Nephron (organoid): ENCODE measurements at regions not wholly inside any gene's neighbourhood (a gene's known extent, or its start where the extent isn't known, plus 50 kb on each side); places are given as distances from the start of the nearest gene placed in this dataset.

Experiments
- H3K27ac Mint-ChIP-seq, 3 experiments: 2 replicates each; pipeline ENCODE4 v1.8.0; 2020; ENCODE audit warnings: mixed read lengths in 3 of 3, mild to moderate bottlenecking in 2 of 3, moderate library complexity in 1 of 3
- H3K27me3 Mint-ChIP-seq: 2 replicates; pipeline ENCODE4 v1.8.0; 2021; ENCODE audit warnings: low read depth, mild to moderate bottlenecking, moderate library complexity, mixed read lengths
- H3K36me3 Mint-ChIP-seq: 2 replicates; pipeline ENCODE4 v1.8.0; 2020; ENCODE audit warnings: low read depth, mixed read lengths
- H3K4me1 Mint-ChIP-seq: 2 replicates; pipeline ENCODE4 v1.8.0; 2020; ENCODE audit warnings: mixed read lengths
- H3K4me3 Mint-ChIP-seq, 3 experiments: 2 replicates each; pipeline ENCODE4 v1.8.0; 2020; ENCODE audit warnings: mild to moderate bottlenecking in 3 of 3, mixed read lengths in 3 of 3, moderate library complexity in 2 of 3
- H3K9me3 Mint-ChIP-seq: 2 replicates; pipeline ENCODE4 v1.8.0; 2020; ENCODE audit warnings: mixed read lengths
- CTCF ChIP-seq, 3 experiments: fragments of 200-600 bp; sonication (generic); IDR thresholded peaks; one replicate each; pipeline ENCODE4 v1.5.0; 2021; ENCODE audit warnings: antibody characterized with exemption in 3 of 3; ENCODE audit not compliant: unreplicated experiment in 3 of 3

GRCh38 chr6:126661646-126662045, 321.7 kb downstream of the CENPW start:
- TF ChIP-seq CTCF (IDR thresholded peaks at IDR 0.05; ENCODE audit: unreplicated experiment in 3 of 3): no peak
- Mint-ChIP-seq H3K27ac (no peak overlapping the region), H3K36me3 (no peaks in the 10 kb centered on the region), H3K9me3 (no peaks in the 10 kb centered on the region), H3K4me1 (peaks cover 20% of the 10 kb centered on the region), H3K27me3 (no peaks in the 10 kb centered on the region), H3K4me3 (no peak overlapping the region)

- no peaks in the 10 kb centered on the region for H3K27me3 Mint-ChIP-seq
- H3K4me1 Mint-ChIP-seq: peaks cover 20% of the 10 kb centered on the region
- no peaks in the 10 kb centered on the region for H3K9me3 Mint-ChIP-seq
- no peaks in the 10 kb centered on the region for H3K36me3 Mint-ChIP-seq
- H3K4me3 Mint-ChIP-seq: no peak overlapping the region
- peak overlapping the region in 2 of 3 experiments; percentile 39 to 70 for H3K27ac Mint-ChIP-seq
- no peak for TF ChIP-seq CTCF (IDR thresholded peaks at IDR 0.05; ENCODE audit: unreplicated experiment in 3 of 3)
These were observed 323.1 kb downstream of the CENPW start for GRCh38 chr6:126662966-126663365.

- Mint-ChIP-seq H3K36me3 (no peaks in the 10 kb centered on the region), H3K4me3 (no peak overlapping the region), H3K9me3 (no peaks in the 10 kb centered on the region), H3K27me3 (no peaks in the 10 kb centered on the region), H3K4me1 (peaks cover 20% of the 10 kb centered on the region), H3K27ac (peak overlapping the region in 2 of 3 experiments; percentile 49 to 70)
- TF ChIP-seq CTCF (IDR thresholded peaks at IDR 0.05; ENCODE audit: unreplicated experiment in 3 of 3): no peak
These were observed 324.4 kb downstream of the CENPW start for GRCh38 chr6:126664271-126664670.

- Mint-ChIP-seq H3K9me3 (peaks cover 2% of the 10 kb centered on the region), H3K27ac (peak overlapping the region in 1 of 3 experiments; percentile 0), H3K4me1 (peaks cover 20% of the 10 kb centered on the region), H3K4me3 (no peak overlapping the region), H3K27me3 (no peaks in the 10 kb centered on the region), H3K36me3 (no peaks in the 10 kb centered on the region)
- TF ChIP-seq CTCF (IDR thresholded peaks at IDR 0.05; ENCODE audit: unreplicated experiment in 3 of 3): no peak
These were observed 325.6 kb downstream of the CENPW start for GRCh38 chr6:126665551-126665950.

GRCh38 chr6:126667071-126667470, 327.2 kb downstream of the CENPW start:
- peaks cover 13% of the 10 kb centered on the region for H3K4me1 Mint-ChIP-seq
- H3K9me3 Mint-ChIP-seq: peaks cover 4% of the 10 kb centered on the region
- no peak overlapping the region for H3K4me3 Mint-ChIP-seq
- no peaks in the 10 kb centered on the region for H3K36me3 Mint-ChIP-seq
- no peak overlapping the region for H3K27ac Mint-ChIP-seq
- H3K27me3 Mint-ChIP-seq: no peaks in the 10 kb centered on the region
- no peak for TF ChIP-seq CTCF (IDR thresholded peaks at IDR 0.05; ENCODE audit: unreplicated experiment in 3 of 3)

- H3K27ac Mint-ChIP-seq: no peak overlapping the region
- no peak for TF ChIP-seq CTCF (IDR thresholded peaks at IDR 0.05; ENCODE audit: unreplicated experiment in 3 of 3)
- peaks cover 2% of the 10 kb centered on the region for H3K36me3 Mint-ChIP-seq
- no peaks in the 10 kb centered on the region for H3K27me3 Mint-ChIP-seq
- no peak overlapping the region for H3K4me3 Mint-ChIP-seq
- H3K9me3 Mint-ChIP-seq: peaks cover 7% of the 10 kb centered on the region
- peaks cover 13% of the 10 kb centered on the region for H3K4me1 Mint-ChIP-seq
These were observed 327.8 kb downstream of the CENPW start for GRCh38 chr6:126667728-126668127.
